BJ (cell line): ENCODE measurements at regions not wholly inside any gene's neighbourhood (a gene's known extent, or its start where the extent isn't known, plus 50 kb on each side); places are given as distances from the start of the nearest gene placed in this dataset.

ENCODE experiments used
- CTCF ChIA-PET: fragments of 350-600 bp; formaldehyde crosslinking; extraction: SDS; loops from one replicate; lab custom pipeline; 2021; ENCODE audit warnings: antibody characterized with exemption, inconsistent platforms; lab: Yijun Ruan, JAX
- POLR2A ChIA-PET: fragments of 300-600 bp; sonication (Branson Sonifier 250); formaldehyde crosslinking; extraction: SDS; loops from one replicate; lab custom pipeline; 2021; ENCODE audit warnings: antibody characterized with exemption; lab: Charles Lee
- DNase-seq: peaks from one replicate; pipeline ENCODE4 v3.0.0-alpha.2; 2011; ENCODE audit warnings: low read depth
- H3K27me3 ChIP-seq: 2 replicates; pipeline ENCODE4 v1.6.0; 2011; ENCODE audit warnings: low read length; ENCODE audit not compliant: control insufficient read depth, insufficient read depth
- H3K36me3 ChIP-seq: 2 replicates; pipeline ENCODE4 v1.5.1; 2011; ENCODE audit warnings: low read length; ENCODE audit not compliant: control insufficient read depth, insufficient read depth
- H3K4me3 ChIP-seq: 2 replicates; pipeline ENCODE4 v1.5.1; 2011; ENCODE audit warnings: low read depth, mild to moderate bottlenecking, control low read depth, low read length
- TF ChIP-seq, protein P1 (sequence below): IDR thresholded peaks from 2 replicates; pipeline ENCODE4 v1.5.1; 2011; ENCODE audit warnings: low read depth, mild to moderate bottlenecking, control low read depth, inconsistent platforms, low read length, moderate library complexity; ENCODE audit not compliant: insufficient read depth

DNA sequence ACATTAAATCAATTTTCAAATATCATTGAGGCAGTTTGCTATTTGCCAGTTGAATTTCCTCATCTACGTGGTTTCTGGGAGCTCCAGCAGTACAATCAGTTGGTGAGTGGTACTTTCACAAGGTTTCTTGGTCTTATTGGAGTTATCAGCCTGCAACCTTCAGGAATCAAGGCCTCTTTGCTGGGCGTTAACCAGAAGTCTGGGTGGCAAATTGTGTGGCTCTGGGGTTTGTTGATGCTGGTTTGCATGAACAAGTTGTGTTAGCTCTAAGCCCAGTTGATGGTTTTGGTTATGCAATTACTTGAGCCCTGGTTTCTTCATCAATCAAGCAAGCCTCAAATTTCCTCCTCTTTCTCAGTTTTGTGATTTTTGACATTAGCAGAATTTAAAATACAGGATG is 152.9 kb upstream of the ANKRD55 start:
- TF ChIP-seq, protein P1, sequence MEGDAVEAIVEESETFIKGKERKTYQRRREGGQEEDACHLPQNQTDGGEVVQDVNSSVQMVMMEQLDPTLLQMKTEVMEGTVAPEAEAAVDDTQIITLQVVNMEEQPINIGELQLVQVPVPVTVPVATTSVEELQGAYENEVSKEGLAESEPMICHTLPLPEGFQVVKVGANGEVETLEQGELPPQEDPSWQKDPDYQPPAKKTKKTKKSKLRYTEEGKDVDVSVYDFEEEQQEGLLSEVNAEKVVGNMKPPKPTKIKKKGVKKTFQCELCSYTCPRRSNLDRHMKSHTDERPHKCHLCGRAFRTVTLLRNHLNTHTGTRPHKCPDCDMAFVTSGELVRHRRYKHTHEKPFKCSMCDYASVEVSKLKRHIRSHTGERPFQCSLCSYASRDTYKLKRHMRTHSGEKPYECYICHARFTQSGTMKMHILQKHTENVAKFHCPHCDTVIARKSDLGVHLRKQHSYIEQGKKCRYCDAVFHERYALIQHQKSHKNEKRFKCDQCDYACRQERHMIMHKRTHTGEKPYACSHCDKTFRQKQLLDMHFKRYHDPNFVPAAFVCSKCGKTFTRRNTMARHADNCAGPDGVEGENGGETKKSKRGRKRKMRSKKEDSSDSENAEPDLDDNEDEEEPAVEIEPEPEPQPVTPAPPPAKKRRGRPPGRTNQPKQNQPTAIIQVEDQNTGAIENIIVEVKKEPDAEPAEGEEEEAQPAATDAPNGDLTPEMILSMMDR, result no peak
- H3K27me3 ChIP-seq, result no peaks in the 10 kb centered on the region
- ChIA-PET CTCF (interaction anchor here (1.1 kb wide), 1 partner anchor 452 kb away, joined by 3 read pairs; no protein-coding TSS in a partner anchor), POLR2A (no interaction called here)
- no peak overlapping the region for H3K4me3 ChIP-seq
- no peaks in the 10 kb centered on the region for H3K36me3 ChIP-seq
- DNase-seq, result no peak

DNA sequence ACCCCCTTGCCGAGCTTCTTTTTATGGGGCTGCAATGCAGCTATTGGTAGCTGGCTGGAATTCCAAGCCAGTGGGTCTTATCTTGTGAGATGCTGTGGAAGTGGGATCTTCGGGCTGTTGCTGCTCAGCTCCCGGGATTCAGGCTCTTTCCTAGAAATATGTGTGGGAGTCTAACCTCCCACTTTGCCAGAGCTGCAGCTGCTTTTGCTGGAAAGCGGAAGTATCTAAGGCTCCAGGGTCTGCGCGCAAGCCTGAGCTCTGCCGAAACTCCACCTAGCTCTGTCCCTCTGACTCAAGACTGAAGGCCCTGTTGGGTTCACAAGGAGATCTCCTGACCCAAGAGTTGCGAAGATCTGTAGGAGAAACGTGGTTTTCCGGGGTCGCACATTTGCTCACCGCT is 151.1 kb upstream of the ANKRD55 start:
- no peak for DNase-seq
- Histone ChIP-seq H3K4me3 (no peak overlapping the region), H3K27me3 (no peaks in the 10 kb centered on the region; the same call in 1 of the 2 replicates), H3K36me3 (no peaks in the 10 kb centered on the region)
- ChIA-PET POLR2A (no interaction called here), CTCF (interaction anchor here (0.7 kb wide), 1 partner anchor 192 kb away, joined by 3 read pairs; no protein-coding TSS in a partner anchor)
- TF ChIP-seq, protein P1, result no peak

DNA sequence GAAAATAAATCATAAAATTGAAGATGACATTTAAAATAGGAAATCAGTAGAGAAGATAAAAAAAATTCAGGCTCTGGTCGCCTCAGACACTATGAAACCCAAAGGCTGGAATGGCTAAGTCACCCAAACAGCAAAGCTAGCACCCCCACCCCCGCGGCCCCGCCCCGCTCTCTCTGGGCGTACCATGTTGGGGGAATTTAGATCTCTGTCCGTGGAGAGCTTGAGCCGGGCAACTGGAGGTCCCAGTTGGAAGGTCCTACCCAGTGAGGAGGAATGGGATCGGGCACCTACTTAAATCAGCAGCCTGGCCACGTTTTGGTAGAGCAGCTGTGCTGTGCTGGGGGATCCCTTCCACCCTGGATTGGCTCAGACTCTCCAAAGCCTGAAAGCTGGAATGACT is 150.6 kb upstream of the ANKRD55 start:
- Histone ChIP-seq H3K36me3 (no peaks in the 10 kb centered on the region), H3K4me3 (no peak overlapping the region), H3K27me3 (no peaks in the 10 kb centered on the region; the same call in 1 of the 2 replicates)
- TF ChIP-seq, protein P1, result no peak
- ChIA-PET CTCF (no interaction called here), POLR2A (no interaction called here)
- DNase-seq, result no peak

DNA sequence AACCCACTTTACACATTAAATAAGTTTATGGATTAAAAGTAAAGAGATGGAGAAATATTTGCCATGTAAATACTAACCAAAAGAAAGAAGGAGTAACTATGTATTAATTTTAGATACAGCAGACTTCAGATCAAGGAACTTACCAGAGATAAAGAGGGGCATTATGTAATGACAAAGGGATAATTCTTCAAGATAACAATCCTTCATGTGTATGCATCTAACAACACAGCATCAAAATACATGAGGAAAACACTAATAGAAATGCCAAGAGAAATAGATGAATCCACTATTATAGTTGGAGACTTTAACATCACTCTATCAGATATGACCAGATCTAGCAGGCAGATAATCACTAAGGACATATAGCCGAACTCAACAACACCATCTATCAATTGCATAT is 149.8 kb upstream of the ANKRD55 start:
- Histone ChIP-seq H3K4me3 (no peak overlapping the region), H3K27me3 (no peaks in the 10 kb centered on the region; the same call in 1 of the 2 replicates), H3K36me3 (no peaks in the 10 kb centered on the region)
- TF ChIP-seq, protein P1, result no peak
- DNase-seq, result no peak
- POLR2A ChIA-PET, result no interaction called here
- CTCF ChIA-PET, result no interaction called here

DNA sequence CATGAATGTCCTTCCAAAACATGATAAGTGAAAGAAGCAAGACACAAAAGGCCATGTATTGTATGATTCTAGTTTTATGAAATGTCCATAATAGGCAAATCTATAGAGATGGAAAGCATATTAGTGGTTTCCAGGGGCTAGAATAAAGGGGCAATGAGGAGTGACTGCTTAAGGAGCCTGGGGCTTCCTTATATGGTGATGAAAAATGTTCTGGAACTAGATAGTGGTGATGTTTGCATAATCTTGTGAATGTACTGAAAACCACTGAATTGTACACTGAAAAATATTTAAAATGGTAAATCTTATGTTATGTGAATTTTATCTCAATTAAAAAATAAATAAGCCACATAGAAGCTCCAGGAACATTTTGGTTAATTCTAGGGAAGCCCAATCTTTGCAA is 144.4 kb upstream of the ANKRD55 start:
- POLR2A ChIA-PET, result no interaction called here
- H3K36me3 ChIP-seq, result no peaks in the 10 kb centered on the region
- no peaks in the 10 kb centered on the region; the same call in 1 of the 2 replicates for H3K27me3 ChIP-seq
- CTCF ChIA-PET, result no interaction called here
- no peak overlapping the region for H3K4me3 ChIP-seq
- TF ChIP-seq, protein P1, result no peak
- no peak for DNase-seq
